GM12864 (cell line): ENCODE measurements at regions not wholly inside any gene's neighbourhood (a gene's known extent, or its start where the extent isn't known, plus 50 kb on each side); places are given as distances from the start of the nearest gene placed in this dataset.
"Not testable (repeated sequence)": the region's sequence is repeated elsewhere in the genome, so short reads cannot be mapped to it uniquely, and the experiment has no call there.

Source experiments
- DNase-seq: peaks from one replicate; pipeline ENCODE4 v3.0.0-alpha.2; 2011; ENCODE audit warnings: low read depth
- H3K4me3 ChIP-seq: 2 replicates; pipeline ENCODE4 v1.5.1; 2011; ENCODE audit warnings: mild to moderate bottlenecking, low read depth, low read length, control low read depth
- TF ChIP-seq, protein P1 (sequence below): IDR thresholded peaks from 2 replicates; pipeline ENCODE4 v1.5.1; 2011; ENCODE audit warnings: low read depth, mild to moderate bottlenecking, moderate library complexity, low read length, control low read depth, inconsistent platforms; ENCODE audit errors: missing control alignments

DNA sequence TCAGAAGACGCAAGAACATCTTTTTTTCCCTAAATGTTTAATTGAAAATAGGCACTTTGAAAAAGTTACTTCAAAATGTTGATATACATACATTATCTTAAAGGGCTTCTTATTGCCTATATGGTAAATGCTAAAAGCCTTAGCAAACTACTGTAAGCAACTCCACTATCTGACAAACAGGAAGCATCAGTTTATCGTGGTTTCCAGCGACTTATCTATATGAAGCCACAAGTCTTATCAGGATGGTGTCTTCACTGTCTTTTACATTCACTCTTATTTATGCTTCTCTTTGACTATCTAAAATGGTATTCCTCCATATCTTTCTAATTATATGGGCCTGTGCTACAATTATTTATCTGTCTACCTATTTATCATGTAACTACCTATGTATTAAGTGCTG lies 2091.9 kb downstream of the LRRC4C start:
- no peak overlapping the region for H3K4me3 ChIP-seq
- TF ChIP-seq, protein P1, sequence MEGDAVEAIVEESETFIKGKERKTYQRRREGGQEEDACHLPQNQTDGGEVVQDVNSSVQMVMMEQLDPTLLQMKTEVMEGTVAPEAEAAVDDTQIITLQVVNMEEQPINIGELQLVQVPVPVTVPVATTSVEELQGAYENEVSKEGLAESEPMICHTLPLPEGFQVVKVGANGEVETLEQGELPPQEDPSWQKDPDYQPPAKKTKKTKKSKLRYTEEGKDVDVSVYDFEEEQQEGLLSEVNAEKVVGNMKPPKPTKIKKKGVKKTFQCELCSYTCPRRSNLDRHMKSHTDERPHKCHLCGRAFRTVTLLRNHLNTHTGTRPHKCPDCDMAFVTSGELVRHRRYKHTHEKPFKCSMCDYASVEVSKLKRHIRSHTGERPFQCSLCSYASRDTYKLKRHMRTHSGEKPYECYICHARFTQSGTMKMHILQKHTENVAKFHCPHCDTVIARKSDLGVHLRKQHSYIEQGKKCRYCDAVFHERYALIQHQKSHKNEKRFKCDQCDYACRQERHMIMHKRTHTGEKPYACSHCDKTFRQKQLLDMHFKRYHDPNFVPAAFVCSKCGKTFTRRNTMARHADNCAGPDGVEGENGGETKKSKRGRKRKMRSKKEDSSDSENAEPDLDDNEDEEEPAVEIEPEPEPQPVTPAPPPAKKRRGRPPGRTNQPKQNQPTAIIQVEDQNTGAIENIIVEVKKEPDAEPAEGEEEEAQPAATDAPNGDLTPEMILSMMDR = no peak
- no peak for DNase-seq

DNA sequence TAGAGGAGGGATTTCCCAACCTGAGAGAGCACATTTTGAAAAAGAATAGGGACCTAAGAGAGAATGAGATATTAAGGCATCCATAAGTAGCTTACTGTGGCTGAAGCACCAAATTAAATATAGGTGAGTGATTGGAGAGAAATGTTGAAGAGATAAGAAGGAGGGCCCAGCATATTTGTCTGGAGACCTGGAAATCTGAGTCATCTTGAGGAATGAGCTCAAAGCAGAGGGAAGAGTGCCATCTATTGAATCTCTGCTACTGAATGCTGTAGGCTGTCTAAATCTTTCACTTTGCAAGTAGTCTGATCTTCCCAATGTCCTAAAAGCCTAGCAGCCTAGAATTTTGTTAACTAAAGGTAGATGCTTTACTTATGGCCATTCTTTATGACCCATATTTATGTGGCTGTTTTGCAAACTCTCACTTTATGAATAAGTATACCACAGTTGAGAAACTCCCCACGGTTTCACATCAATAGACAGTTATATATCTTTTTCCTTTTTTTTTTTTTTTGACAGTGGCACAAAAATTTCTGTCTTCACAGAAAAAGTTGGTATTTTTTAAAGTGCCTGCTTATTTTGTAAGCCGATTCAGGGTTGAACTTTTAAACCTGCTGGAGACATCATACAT lies 2093.5 kb downstream of the LRRC4C start:
- TF ChIP-seq, protein P1 = no peak
- H3K4me3 ChIP-seq = no peak overlapping the region
- no peak for DNase-seq

DNA sequence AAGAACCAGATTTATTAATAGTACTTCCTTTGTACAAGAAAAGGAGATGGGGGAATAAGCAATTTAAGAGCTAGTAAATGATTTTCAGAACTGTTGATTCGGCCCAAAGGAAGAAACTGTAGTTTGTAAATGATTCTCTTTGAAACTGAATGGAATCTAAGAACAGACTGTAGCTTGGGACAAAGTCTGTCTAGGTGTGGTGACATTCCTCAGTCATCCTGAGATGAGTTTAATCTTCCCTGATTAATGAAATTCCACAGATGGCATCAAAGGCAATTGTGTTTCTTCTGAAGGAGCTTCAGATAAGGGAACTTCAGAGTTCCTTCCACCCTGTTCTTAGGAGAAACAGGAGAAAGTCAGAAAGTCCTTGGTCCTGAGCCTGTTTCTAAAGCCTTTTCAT lies 2095.9 kb downstream of the LRRC4C start:
- no peak overlapping the region for H3K4me3 ChIP-seq
- TF ChIP-seq, protein P1 = no peak
- DNase-seq = no peak

DNA sequence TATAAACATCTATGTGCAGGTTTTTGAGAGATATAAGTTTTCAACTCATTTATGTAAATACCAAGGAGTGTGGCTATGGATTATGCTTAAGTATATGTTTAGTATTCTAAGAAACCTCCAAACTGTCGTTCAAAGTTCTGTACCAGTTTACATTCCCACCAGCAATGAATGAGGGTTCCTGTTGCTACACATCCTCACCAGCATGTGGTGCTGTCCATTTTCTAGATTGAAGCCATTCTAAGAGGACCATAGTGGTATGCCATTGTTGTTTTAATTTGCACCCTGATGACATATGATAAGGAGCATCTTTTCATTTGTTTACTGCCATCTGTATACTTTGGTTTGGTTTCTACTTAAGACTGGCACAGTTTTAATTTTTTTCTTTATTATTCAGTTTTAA lies 2097.9 kb downstream of the LRRC4C start:
- TF ChIP-seq, protein P1 = no peak
- H3K4me3 ChIP-seq = no peak overlapping the region
- no peak for DNase-seq

DNA sequence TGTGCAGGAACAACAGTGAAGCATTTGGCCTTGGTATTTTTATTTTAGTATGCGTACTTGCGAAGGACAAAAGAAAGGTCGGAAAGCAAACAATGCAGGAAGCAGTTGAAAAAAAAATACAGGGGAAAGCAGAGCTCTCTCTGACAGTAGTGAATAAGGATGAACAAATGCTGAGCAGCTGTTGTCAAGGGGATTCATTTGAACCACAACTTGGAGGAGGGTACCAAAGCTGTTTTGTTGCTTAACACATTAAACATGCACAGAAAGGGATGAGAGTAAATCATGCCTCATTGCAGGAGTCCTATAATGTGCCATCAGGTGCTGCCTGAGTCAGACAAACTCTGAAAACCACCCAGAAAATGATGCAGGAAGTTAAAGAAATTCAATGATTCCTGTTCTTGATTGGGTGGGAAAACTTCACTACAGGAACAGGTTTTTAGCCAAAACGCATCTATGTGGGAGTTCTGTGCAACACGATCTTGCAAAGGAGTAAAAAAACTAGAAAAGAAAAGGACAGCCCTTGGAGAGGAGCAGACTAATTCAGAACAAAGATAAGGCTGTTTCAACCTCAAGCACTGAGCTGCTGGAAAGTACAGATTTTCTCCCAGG lies 2113.5 kb downstream of the LRRC4C start:
- H3K4me3 ChIP-seq = no peak overlapping the region
- no peak for DNase-seq
- TF ChIP-seq, protein P1 = no peak

DNA sequence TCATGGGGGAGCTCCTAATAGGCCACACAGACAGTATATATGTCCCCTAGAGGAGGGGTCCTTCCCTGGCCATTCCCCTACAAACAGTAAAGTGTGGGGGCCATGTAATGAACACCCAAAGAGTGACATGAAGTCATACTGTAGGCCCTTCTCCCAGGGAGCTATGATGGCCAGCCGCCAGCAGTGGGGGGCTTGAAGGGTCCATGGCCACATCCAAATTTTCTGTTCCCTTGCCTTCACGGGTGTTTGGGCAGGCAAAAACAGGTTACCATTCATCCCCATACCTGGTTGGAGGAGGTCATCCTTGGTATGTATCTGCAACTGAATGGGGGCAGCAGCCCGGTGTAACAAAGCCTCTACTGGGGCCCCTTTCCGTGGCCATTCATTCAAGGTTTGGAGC lies 2118.0 kb downstream of the LRRC4C start:
- no peak overlapping the region for H3K4me3 ChIP-seq
- TF ChIP-seq, protein P1 = no peak
- DNase-seq = no peak

DNA sequence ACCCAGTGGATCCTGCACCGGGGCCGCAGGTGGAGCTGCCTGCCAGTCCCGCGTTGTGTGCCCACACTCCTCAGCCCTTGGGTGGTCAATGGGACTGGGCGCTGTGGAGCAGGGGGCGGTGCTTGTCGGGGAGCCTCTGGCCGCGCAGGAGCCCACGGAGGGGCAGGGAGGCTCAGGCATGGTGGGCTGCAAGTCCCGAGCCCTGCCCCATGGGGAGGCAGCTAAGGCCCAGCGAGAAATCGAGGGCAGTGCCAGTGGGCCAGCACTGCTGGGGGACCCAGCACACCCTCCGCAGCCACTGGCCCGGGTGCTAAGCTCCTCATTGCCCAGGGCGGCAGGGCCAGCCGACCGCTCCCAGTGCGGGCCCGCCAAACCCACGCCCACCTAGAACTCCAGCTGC lies 2126.4 kb downstream of the LRRC4C start:
- not testable (repeated sequence) for DNase-seq, H3K4me3 ChIP-seq
